Breast epithelium (tissue), 4 donors: ENCODE measurements at regions not wholly inside any gene's neighbourhood (a gene's known extent, or its start where the extent isn't known, plus 50 kb on each side); places are given as distances from the start of the nearest gene placed in this dataset.

ENCODE experiments used
- DNase-seq, 2 donors: peaks; one replicate each; pipeline ENCODE4 v3.0.0-alpha.2; 2019; ENCODE audit warnings: low spot score in 2 of 2
- H3K27ac ChIP-seq, 2 donors: fragments of 200-600 bp; sonication (generic) in 1 of 2; one replicate each; pipeline ENCODE4 v1.5.1; 2016 to 2019; ENCODE audit warnings: mild to moderate bottlenecking in 1 of 2
- H3K27me3 ChIP-seq, 2 donors: fragments of 200-600 bp; sonication (generic) in 1 of 2; one replicate each; pipeline versions ENCODE4 v1.5.1 to v1.6.0; 2017 to 2019; ENCODE audit warnings: control low read depth in 1 of 2, mild to moderate bottlenecking in 1 of 2
- H3K36me3 ChIP-seq: fragments of 200-600 bp; one replicate; pipeline ENCODE4 v1.5.1; 2019
- H3K4me1 ChIP-seq, 2 donors: fragments of 200-600 bp; sonication (generic); one replicate each; pipeline ENCODE4 v1.5.1; 2016 to 2019; ENCODE audit warnings: control low read depth in 1 of 2
- H3K4me3 ChIP-seq, 3 donors: fragments of 200-600 bp; sonication (generic); 1 replicate in 2 of 3; 2 replicates in 1 of 3; pipeline ENCODE4 v1.5.1; 2016 to 2019; ENCODE audit warnings: mild to moderate bottlenecking in 3 of 3, moderate library complexity in 2 of 3
- H3K9me3 ChIP-seq, 2 donors: fragments of 200-600 bp; sonication (generic) in 1 of 2; one replicate each; pipeline ENCODE4 v1.5.1; 2016 to 2019; ENCODE audit warnings: control low read depth in 1 of 2
- POLR2A ChIP-seq: fragments of 450-650 bp; IDR thresholded peaks from one replicate; pipeline ENCODE4 v1.6.1; 2016; ENCODE audit warnings: antibody characterized with exemption, mild to moderate bottlenecking, moderate library complexity
- POLR2AphosphoS5 ChIP-seq, 3 donors: sonication (generic); formaldehyde crosslinking; IDR thresholded peaks; one replicate each; pipeline ENCODE4 v1.6.1; 2017; ENCODE audit warnings: antibody characterized with exemption in 3 of 3
- intact Hi-C: fragments of 100-400 bp; cut with DNase I; formaldehyde crosslinking; loops from one replicate; pipeline ENCODE4 v1.15.1; 2023; ENCODE audit warnings: low total_unique reads
- TF ChIP-seq, protein P1 (sequence below), 3 donors: fragments of 450-650 bp; IDR thresholded peaks; one replicate each; pipeline ENCODE4 v1.5.1; 2016 to 2017; ENCODE audit warnings: antibody characterized with exemption in 3 of 3, mild to moderate bottlenecking in 3 of 3, moderate library complexity in 3 of 3

DNA sequence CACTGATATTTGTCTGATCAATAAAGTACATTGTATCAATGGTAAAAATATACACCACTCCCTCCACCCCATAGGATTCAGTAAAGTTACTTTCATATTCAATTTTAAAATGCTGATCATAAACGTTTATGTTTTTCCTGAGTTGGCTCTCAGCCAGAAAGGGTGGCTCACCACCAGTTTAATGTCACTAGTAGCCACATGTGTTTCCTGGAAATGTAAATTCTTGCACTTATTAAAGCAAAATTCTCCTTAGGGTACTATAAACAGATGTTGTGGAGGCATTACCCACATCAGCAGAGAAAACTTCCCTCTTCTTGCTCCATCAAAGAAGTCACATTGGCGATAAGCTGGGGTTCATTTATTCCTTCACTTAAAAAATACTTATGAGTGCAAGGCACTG lies 210.3 kb downstream of the SREK1 start:
- Histone ChIP-seq H3K4me1 (no peaks in the 10 kb centered on the region), H3K4me3 (no peak overlapping the region), H3K27ac (no peak overlapping the region), H3K36me3 (no peaks in the 10 kb centered on the region), H3K9me3 (no peaks in the 10 kb centered on the region), H3K27me3 (no peaks in the 10 kb centered on the region)
- intact Hi-C loops: no loop called here
- TF ChIP-seq, protein P1, sequence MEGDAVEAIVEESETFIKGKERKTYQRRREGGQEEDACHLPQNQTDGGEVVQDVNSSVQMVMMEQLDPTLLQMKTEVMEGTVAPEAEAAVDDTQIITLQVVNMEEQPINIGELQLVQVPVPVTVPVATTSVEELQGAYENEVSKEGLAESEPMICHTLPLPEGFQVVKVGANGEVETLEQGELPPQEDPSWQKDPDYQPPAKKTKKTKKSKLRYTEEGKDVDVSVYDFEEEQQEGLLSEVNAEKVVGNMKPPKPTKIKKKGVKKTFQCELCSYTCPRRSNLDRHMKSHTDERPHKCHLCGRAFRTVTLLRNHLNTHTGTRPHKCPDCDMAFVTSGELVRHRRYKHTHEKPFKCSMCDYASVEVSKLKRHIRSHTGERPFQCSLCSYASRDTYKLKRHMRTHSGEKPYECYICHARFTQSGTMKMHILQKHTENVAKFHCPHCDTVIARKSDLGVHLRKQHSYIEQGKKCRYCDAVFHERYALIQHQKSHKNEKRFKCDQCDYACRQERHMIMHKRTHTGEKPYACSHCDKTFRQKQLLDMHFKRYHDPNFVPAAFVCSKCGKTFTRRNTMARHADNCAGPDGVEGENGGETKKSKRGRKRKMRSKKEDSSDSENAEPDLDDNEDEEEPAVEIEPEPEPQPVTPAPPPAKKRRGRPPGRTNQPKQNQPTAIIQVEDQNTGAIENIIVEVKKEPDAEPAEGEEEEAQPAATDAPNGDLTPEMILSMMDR (IDR thresholded peaks at IDR 0.05): no peak
- TF ChIP-seq POLR2A: no peak
- no peak for TF ChIP-seq POLR2AphosphoS5 (IDR thresholded peaks at IDR 0.05)
- DNase-seq: no peak

DNA sequence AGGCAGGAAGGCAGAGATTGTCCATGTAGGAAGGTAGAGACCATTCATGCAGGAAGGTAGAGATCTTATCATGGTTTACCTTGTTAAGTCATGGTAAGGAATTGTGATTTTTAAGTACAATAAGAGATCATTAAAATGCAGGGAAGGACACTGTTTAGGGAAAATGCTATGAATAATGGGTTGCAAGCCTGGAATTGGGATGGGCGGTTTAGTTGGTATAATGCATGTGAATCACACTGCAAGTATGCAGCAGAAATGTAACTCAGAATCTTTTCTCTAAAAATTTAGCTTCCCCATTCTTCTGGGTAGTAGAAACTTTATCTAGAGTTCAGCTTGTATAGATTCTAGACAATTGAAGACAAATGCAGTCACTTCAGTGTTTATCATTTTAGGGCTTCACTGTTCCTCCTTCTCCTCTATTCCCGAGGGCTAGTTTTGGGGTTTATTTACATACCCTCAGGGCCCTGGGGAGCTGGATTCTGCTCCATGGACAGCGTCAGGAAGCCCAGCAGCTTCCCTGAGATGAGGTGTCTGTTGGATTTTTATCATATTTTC lies 212.0 kb downstream of the SREK1 start:
- TF ChIP-seq POLR2A: no peak
- TF ChIP-seq, protein P1 (IDR thresholded peaks at IDR 0.05): no peak
- TF ChIP-seq POLR2AphosphoS5 (IDR thresholded peaks at IDR 0.05): no peak
- DNase-seq: no peak
- Histone ChIP-seq H3K4me1 (no peaks in the 10 kb centered on the region), H3K36me3 (no peaks in the 10 kb centered on the region), H3K27me3 (no peaks in the 10 kb centered on the region), H3K27ac (no peak overlapping the region), H3K9me3 (no peaks in the 10 kb centered on the region), H3K4me3 (no peak overlapping the region)
- intact Hi-C loops: no loop called here

- H3K9me3 ChIP-seq: no peaks in the 10 kb centered on the region
- TF ChIP-seq POLR2A (no peak), POLR2AphosphoS5 (IDR thresholded peaks at IDR 0.05) (no peak)
- TF ChIP-seq, protein P1 (IDR thresholded peaks at IDR 0.05): no peak
- no peak overlapping the region for H3K4me3 ChIP-seq
- no peak for DNase-seq
- H3K27ac ChIP-seq: no peak overlapping the region
- H3K27me3 ChIP-seq: no peaks in the 10 kb centered on the region
- H3K36me3 ChIP-seq: no peaks in the 10 kb centered on the region
- no peaks in the 10 kb centered on the region for H3K4me1 ChIP-seq
- intact Hi-C loops: no loop called here
These were observed 214.6 kb downstream of the SREK1 start for GRCh38 chr5:66358741-66359140.

DNA sequence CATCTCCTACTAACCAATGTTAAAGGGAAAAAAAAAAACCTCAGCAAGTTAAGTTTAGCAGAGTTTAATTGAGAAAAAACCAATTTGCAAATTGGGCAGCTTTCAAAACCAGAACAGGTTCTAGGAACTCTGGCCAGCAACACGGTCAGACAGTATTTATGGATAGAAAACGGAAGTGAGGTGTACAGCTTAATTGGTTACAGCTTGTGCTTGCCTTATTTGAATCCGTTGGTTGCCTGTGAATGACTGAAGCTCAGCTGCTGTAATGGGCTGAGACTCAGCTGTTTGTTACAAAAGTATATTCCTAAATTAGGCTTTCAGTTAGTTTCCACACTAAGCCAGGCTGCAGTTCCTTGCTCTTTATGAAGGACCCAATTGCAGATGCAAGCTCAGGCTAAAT lies 217.0 kb downstream of the SREK1 start:
- H3K4me1 ChIP-seq: no peaks in the 10 kb centered on the region
- no peaks in the 10 kb centered on the region for H3K36me3 ChIP-seq
- no peak for DNase-seq
- H3K27ac ChIP-seq: no peak overlapping the region
- H3K27me3 ChIP-seq: no peaks in the 10 kb centered on the region
- intact Hi-C loops: no loop called here
- H3K9me3 ChIP-seq: no peaks in the 10 kb centered on the region
- TF ChIP-seq, protein P1 (IDR thresholded peaks at IDR 0.05): no peak
- TF ChIP-seq POLR2AphosphoS5 (IDR thresholded peaks at IDR 0.05) (no peak), POLR2A (no peak)
- no peak overlapping the region for H3K4me3 ChIP-seq

DNA sequence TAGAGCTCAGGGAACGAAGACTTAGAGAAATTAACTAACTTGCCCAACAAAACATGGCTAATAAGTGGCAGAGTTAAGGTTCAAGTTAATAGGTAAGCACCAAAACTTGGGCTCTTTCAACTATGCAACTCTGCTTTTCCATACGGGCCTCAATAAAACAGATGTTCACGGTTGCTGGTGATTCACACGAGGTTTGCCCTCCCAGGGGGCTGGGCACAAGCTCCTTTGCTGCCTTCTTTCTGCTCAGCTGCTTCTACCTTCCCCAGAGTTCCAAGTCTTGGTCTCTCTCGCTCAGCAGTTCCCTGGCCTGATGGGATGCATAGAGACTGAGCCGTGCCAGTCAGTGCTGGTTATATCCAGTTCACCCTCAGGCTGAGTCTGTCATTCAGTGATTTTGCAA lies 217.9 kb downstream of the SREK1 start:
- H3K27me3 ChIP-seq: no peaks in the 10 kb centered on the region
- no peaks in the 10 kb centered on the region for H3K4me1 ChIP-seq
- DNase-seq: no peak
- intact Hi-C loops: no loop called here
- no peak overlapping the region for H3K27ac ChIP-seq
- no peaks in the 10 kb centered on the region for H3K9me3 ChIP-seq
- H3K36me3 ChIP-seq: no peaks in the 10 kb centered on the region
- no peak overlapping the region for H3K4me3 ChIP-seq
- TF ChIP-seq POLR2AphosphoS5 (IDR thresholded peaks at IDR 0.05) (no peak), POLR2A (no peak)
- TF ChIP-seq, protein P1 (IDR thresholded peaks at IDR 0.05): no peak
